ENCODE measurements at regions not wholly inside any gene's neighbourhood (a gene's known extent, or its start where the extent isn't known, plus 50 kb on each side); places are given as distances from the start of the nearest gene placed in this dataset.

DNA sequence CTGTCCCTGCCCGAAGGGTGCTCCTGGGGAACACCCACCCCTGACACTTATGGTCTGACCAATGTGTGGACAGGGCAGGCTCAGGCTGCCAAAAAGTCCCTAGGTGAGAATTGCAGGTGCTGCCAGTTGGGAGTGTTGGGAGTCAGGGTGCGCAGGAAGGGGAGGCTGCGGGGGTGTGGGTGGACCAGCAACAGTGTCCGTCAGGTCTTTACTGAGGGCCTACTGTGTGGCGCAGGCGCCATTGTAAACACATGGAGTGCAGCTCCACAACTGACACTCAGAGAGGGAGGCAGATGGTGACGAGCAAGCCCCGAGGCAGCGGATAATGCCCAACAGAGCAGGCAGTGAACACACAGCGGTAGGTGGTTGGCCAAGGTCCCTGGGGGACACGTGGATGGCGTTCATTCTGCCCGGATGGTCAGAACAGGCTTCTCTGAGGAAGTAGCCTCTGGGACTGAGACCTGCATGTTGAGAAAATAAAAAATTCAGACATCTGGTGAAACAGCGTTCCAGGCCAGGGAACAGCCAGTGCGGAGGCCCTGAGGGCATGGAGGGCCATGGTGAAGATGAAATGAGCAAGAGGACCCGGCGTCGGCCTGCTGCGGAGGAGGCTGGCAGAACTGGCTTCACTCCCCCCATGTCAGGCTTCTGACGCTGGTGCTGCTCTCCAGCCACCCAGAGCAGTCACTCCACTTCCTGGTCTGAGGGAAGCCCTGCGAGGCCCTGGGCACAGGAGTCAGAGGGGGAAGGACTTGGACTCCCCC is 136.2 kb upstream of the ZBTB40 start:
- no peaks in the 10 kb centered on the region for H3K36me3 Mint-ChIP-seq
- no peaks in the 10 kb centered on the region for H3K9me3 Mint-ChIP-seq
- TF ChIP-seq, protein P1, sequence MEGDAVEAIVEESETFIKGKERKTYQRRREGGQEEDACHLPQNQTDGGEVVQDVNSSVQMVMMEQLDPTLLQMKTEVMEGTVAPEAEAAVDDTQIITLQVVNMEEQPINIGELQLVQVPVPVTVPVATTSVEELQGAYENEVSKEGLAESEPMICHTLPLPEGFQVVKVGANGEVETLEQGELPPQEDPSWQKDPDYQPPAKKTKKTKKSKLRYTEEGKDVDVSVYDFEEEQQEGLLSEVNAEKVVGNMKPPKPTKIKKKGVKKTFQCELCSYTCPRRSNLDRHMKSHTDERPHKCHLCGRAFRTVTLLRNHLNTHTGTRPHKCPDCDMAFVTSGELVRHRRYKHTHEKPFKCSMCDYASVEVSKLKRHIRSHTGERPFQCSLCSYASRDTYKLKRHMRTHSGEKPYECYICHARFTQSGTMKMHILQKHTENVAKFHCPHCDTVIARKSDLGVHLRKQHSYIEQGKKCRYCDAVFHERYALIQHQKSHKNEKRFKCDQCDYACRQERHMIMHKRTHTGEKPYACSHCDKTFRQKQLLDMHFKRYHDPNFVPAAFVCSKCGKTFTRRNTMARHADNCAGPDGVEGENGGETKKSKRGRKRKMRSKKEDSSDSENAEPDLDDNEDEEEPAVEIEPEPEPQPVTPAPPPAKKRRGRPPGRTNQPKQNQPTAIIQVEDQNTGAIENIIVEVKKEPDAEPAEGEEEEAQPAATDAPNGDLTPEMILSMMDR (conservative IDR thresholded peaks at IDR 0.05), result no peak
- no peak for DNase-seq (ENCODE audit: extremely low spot score, unreplicated experiment)
- H3K4me1 Mint-ChIP-seq (ENCODE audit: unreplicated experiment), result peaks cover 37% of the 10 kb centered on the region
- H3K27me3 Mint-ChIP-seq, result no peaks in the 10 kb centered on the region
- no peak overlapping the region for H3K4me3 Mint-ChIP-seq
- no peak overlapping the region for H3K27ac Mint-ChIP-seq

DNA sequence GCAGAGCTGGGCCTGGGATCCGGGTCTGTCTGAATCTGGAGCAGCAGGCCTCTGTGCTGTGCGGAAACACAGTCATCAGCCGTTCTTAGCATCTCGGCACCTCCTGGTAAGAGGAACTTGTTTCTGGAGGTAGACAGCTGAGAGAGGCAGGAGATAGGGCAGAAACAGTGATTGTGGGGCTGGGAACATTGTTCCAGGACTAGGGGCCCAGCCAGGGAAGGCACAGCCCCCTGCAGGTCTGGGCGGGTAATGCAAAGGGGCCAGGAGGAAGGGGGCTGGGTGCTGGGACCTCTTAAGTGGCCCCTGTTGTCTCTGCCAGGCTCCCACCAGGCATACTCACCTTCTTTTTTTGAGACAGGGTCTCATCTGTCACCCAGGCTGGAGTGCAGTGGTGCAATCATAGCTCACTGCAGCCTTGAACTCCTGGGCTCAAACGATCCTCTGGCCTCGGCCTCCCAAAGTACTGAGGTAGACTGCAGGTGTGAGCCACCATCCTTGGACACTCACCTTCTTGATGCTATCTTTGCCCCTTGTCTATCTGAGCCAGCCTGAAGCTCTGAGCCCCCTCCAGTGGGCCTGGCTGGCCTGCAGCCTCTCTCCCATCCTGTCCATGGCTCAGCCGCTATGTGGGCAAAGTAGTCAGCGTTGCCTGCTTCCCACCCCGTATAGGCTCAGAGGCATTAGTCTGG is 134.3 kb upstream of the ZBTB40 start:
- Mint-ChIP-seq H3K27ac (no peak overlapping the region), H3K9me3 (no peaks in the 10 kb centered on the region), H3K4me1 (ENCODE audit: unreplicated experiment) (peaks cover 47% of the 10 kb centered on the region), H3K36me3 (no peaks in the 10 kb centered on the region), H3K4me3 (no peak overlapping the region), H3K27me3 (no peaks in the 10 kb centered on the region)
- TF ChIP-seq, protein P1 (conservative IDR thresholded peaks at IDR 0.05), result peak; percentile 79
- no peak for DNase-seq (ENCODE audit: extremely low spot score, unreplicated experiment)

DNA sequence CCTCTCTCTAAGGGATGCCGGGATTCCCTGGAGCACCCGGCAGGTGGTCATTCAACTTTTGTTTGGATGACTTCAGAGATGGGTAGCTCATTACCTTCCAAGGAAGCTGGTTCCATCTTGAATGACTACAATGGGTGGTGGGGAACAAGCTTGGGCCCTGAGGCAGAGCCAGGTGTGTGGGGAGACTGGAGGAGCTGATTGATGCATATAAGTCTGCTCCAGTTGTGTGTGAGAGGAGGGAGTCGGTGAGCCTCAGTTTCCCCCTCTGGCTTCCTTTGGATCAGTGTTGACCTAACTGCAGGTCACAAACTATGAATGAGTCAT is 133.8 kb upstream of the ZBTB40 start:
- Mint-ChIP-seq H3K27ac (no peak overlapping the region), H3K4me1 (ENCODE audit: unreplicated experiment) (peaks cover 47% of the 10 kb centered on the region), H3K27me3 (no peaks in the 10 kb centered on the region), H3K9me3 (no peaks in the 10 kb centered on the region), H3K36me3 (no peaks in the 10 kb centered on the region), H3K4me3 (peak overlapping the region; percentile 37)
- TF ChIP-seq, protein P1 (conservative IDR thresholded peaks at IDR 0.05), result no peak
- DNase-seq (ENCODE audit: extremely low spot score, unreplicated experiment), result no peak

DNA sequence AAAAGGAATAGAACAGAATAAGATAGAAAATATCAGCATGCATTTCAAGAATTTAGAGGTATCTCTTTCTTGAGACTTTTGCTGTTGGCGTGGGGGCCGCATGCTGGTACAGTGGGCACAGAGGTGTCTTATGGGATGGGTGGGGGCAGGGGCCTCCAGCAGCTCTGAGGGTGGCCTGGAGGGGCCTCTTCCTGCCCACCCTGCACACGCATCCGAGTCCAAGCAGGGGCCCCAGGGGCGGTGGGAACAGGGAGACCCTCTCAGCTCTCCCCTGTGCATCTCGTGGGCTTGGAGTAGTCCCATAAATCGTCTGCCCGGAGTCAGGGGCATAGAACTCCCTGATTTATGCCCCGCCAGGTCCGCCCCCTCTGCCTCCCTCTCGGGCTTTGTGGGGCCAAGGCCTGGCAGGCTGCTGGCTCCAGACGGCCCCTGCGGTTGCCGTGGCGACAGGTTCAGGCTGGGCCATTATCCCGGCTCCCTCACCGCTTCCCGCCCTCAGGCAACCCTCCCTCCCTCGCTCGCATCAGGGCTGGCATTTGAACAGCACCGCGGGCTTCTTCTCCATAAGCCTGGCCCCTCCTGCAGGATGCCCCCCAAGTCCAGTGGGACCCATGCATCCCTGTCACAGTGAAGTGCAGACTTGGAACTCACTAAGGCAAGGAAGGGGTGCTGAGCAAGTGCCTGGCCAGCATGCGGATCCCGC is 133.2 kb upstream of the ZBTB40 start:
- Mint-ChIP-seq H3K4me3 (peak overlapping the region; percentile 37), H3K27me3 (no peaks in the 10 kb centered on the region), H3K4me1 (ENCODE audit: unreplicated experiment) (peaks cover 51% of the 10 kb centered on the region), H3K9me3 (no peaks in the 10 kb centered on the region), H3K27ac (peak overlapping the region; percentile 61), H3K36me3 (no peaks in the 10 kb centered on the region)
- TF ChIP-seq, protein P1 (conservative IDR thresholded peaks at IDR 0.05), result no peak
- DNase-seq (ENCODE audit: extremely low spot score, unreplicated experiment), result peak; percentile 79

DNA sequence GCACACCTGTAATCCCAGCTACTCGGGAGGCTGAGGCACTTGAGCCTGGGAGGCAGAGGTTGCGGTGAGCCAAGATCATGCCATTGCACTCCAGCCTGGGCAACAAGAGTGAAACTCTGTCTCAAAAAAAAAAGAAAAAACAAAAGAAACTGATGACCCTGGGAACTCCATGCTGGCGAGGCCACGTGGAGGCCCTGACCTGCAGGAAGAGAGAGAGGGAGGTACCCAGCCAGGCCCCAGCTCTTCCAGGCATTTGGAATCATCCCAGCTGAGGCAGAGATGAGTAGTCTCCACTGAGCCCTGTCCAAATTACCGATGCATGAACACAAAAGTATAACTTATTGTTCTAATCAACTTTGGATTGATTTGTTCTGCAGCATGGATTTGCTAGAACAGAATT is 132.0 kb upstream of the ZBTB40 start:
- Mint-ChIP-seq H3K36me3 (no peaks in the 10 kb centered on the region), H3K4me3 (no peak overlapping the region), H3K27me3 (no peaks in the 10 kb centered on the region), H3K9me3 (no peaks in the 10 kb centered on the region), H3K4me1 (ENCODE audit: unreplicated experiment) (peaks cover 52% of the 10 kb centered on the region), H3K27ac (no peak overlapping the region)
- DNase-seq (ENCODE audit: extremely low spot score, unreplicated experiment), result no peak
- TF ChIP-seq, protein P1 (conservative IDR thresholded peaks at IDR 0.05), result no peak
